H9 (cell line): ENCODE measurements at regions not wholly inside any gene's neighbourhood (a gene's known extent, or its start where the extent isn't known, plus 50 kb on each side); places are given as distances from the start of the nearest gene placed in this dataset.

Experiments
- DNase-seq: peaks from one replicate; pipeline ENCODE4 v3.0.0-alpha.2; 2017
- H2AFZ ChIP-seq: one replicate; pipeline ENCODE4 v1.6.1; 2013; ENCODE audit warnings: mild to moderate bottlenecking, low read length, control low read depth, moderate library complexity
- H2AK5ac ChIP-seq: 2 replicates; pipeline ENCODE4 v1.6.1; 2013; ENCODE audit warnings: low read length, control low read depth, mixed read lengths; ENCODE audit not compliant: insufficient read length
- H2BK120ac ChIP-seq: one replicate; pipeline ENCODE4 v1.6.1; 2013; ENCODE audit warnings: low read depth, mild to moderate bottlenecking, low read length, control low read depth, inconsistent platforms; ENCODE audit not compliant: poor library complexity, severe bottlenecking
- H2BK12ac ChIP-seq: 2 replicates; pipeline ENCODE4 v1.6.1; 2013; ENCODE audit warnings: low read length, control low read depth, mixed read lengths, low read depth; ENCODE audit not compliant: insufficient read length
- H2BK15ac ChIP-seq: 2 replicates; pipeline ENCODE4 v1.6.1; 2013; ENCODE audit warnings: low read depth, low read length, control low read depth
- H2BK20ac ChIP-seq: one replicate; pipeline ENCODE4 v1.6.1; 2013; ENCODE audit warnings: low read depth, mild to moderate bottlenecking, low read length, control low read depth, inconsistent platforms; ENCODE audit not compliant: poor library complexity, severe bottlenecking
- H2BK5ac ChIP-seq: 2 replicates; pipeline ENCODE4 v1.6.1; 2013; ENCODE audit warnings: low read length, control low read depth, mixed read lengths; ENCODE audit not compliant: insufficient read length
- H3K14ac ChIP-seq: 2 replicates; pipeline ENCODE4 v1.6.1; 2013; ENCODE audit warnings: low read length, control low read depth; ENCODE audit not compliant: insufficient read depth
- H3K18ac ChIP-seq: 2 replicates; pipeline ENCODE4 v1.6.1; 2013; ENCODE audit warnings: low read depth, mild to moderate bottlenecking, mixed read lengths, low read length, control low read depth; ENCODE audit not compliant: insufficient read length
- H3K23ac ChIP-seq: 2 replicates; pipeline ENCODE4 v1.6.1; 2013; ENCODE audit warnings: low read length, control low read depth, mixed read lengths, low read depth; ENCODE audit not compliant: insufficient read length
- H3K23me2 ChIP-seq: 2 replicates; pipeline ENCODE4 v1.6.1; 2013; ENCODE audit warnings: low read depth, mild to moderate bottlenecking, mixed read lengths, low read length, control low read depth; ENCODE audit not compliant: insufficient read length, poor library complexity, severe bottlenecking
- H3K27ac ChIP-seq: 2 replicates; pipeline ENCODE4 v1.5.1; 2013; ENCODE audit warnings: low read length, control low read depth, mixed read lengths, low read depth; ENCODE audit not compliant: insufficient read length
- H3K27me3 ChIP-seq: 2 replicates; pipeline ENCODE4 v1.6.1; 2013; ENCODE audit warnings: low read length, control low read depth, inconsistent platforms; ENCODE audit not compliant: insufficient read depth
- H3K4ac ChIP-seq: 2 replicates; pipeline ENCODE4 v1.6.1; 2013; ENCODE audit warnings: low read depth, mild to moderate bottlenecking, control low read depth, inconsistent platforms, low read length, moderate library complexity
- H3K4me1 ChIP-seq: 2 replicates; pipeline ENCODE4 v1.6.1; 2013; ENCODE audit warnings: low read length, control low read depth, inconsistent platforms; ENCODE audit not compliant: insufficient read depth
- H3K4me2 ChIP-seq: 2 replicates; pipeline ENCODE4 v1.6.1; 2013; ENCODE audit warnings: low read length, control low read depth, mixed read lengths; ENCODE audit not compliant: insufficient read length, insufficient read depth
- H3K56ac ChIP-seq: 2 replicates; pipeline ENCODE4 v1.6.1; 2013; ENCODE audit warnings: low read depth, mild to moderate bottlenecking, mixed read lengths, low read length, control low read depth; ENCODE audit not compliant: insufficient read length
- H3K79me1 ChIP-seq: 2 replicates; pipeline ENCODE4 v1.6.1; 2013; ENCODE audit warnings: low read depth, mild to moderate bottlenecking, moderate library complexity, low read length, control low read depth, inconsistent platforms; ENCODE audit not compliant: insufficient read depth, poor library complexity, severe bottlenecking
- H3K79me2 ChIP-seq: 2 replicates; pipeline ENCODE4 v1.6.1; 2013; ENCODE audit warnings: low read length, control low read depth, inconsistent platforms; ENCODE audit not compliant: insufficient read depth
- H3K9ac ChIP-seq: 2 replicates; pipeline ENCODE4 v1.6.1; 2013; ENCODE audit warnings: low read length, control low read depth, mixed read lengths; ENCODE audit not compliant: insufficient read length; ENCODE audit errors: extremely low read depth
- H3K9me3 ChIP-seq: one replicate; pipeline ENCODE4 v1.6.1; 2013; ENCODE audit warnings: low read depth, low read length, inconsistent platforms; ENCODE audit not compliant: control insufficient read depth
- H3T11ph ChIP-seq: one replicate; pipeline ENCODE4 v1.6.1; 2013; ENCODE audit warnings: mild to moderate bottlenecking, low read length, control low read depth, inconsistent platforms
- H4K20me1 ChIP-seq: one replicate; pipeline ENCODE4 v1.6.1; 2013; ENCODE audit not compliant: control insufficient read depth, insufficient read length, insufficient read depth
- H4K5ac ChIP-seq: 2 replicates; pipeline ENCODE4 v1.6.1; 2013; ENCODE audit warnings: low read depth, mild to moderate bottlenecking, mixed read lengths, low read length, control low read depth; ENCODE audit not compliant: insufficient read length
- H4K8ac ChIP-seq: replicated peaks from 2 replicates; pipeline ENCODE4 v1.6.1; 2013; ENCODE audit warnings: low read length, control low read depth, mixed read lengths, low read depth; ENCODE audit not compliant: insufficient read length
- H4K91ac ChIP-seq: 2 replicates; pipeline ENCODE4 v1.6.1; 2013; ENCODE audit warnings: low read depth, mild to moderate bottlenecking, moderate library complexity, mixed read lengths, low read length, control low read depth; ENCODE audit not compliant: insufficient read length
- H3K27ac Mint-ChIP-seq, 3 experiments: 2 replicates in 2 of 3; 3 replicates in 1 of 3; pipeline ENCODE4 v1.8.0; 2020 to 2021; ENCODE audit warnings: mixed read lengths in 3 of 3, mild to moderate bottlenecking in 1 of 3, moderate library complexity in 1 of 3
- H3K27me3 Mint-ChIP-seq: 2 replicates; pipeline ENCODE4 v1.8.0; 2021; ENCODE audit warnings: low read depth, mild to moderate bottlenecking, moderate library complexity, mixed read lengths
- H3K36me3 Mint-ChIP-seq, 3 experiments: 2 replicates in 2 of 3; 3 replicates in 1 of 3; pipeline ENCODE4 v1.8.0; 2020 to 2021; ENCODE audit warnings: low read depth in 3 of 3, mixed read lengths in 3 of 3; ENCODE audit not compliant: insufficient read depth in 1 of 3
- H3K4me1 Mint-ChIP-seq, 2 experiments: 2 replicates each; pipeline ENCODE4 v1.8.0; 2020; ENCODE audit warnings: mixed read lengths in 2 of 2
- H3K4me3 Mint-ChIP-seq, 2 experiments: 2 replicates in 1 of 2; 3 replicates in 1 of 2; pipeline ENCODE4 v1.8.0; 2020 to 2021; ENCODE audit warnings: mild to moderate bottlenecking in 2 of 2, mixed read lengths in 2 of 2, moderate library complexity in 1 of 2
- H3K9me3 Mint-ChIP-seq, 2 experiments: 2 replicates in 1 of 2; 3 replicates in 1 of 2; pipeline ENCODE4 v1.8.0; 2020; ENCODE audit warnings: mild to moderate bottlenecking in 2 of 2, mixed read lengths in 2 of 2, moderate library complexity in 1 of 2
- CTCF ChIP-seq: fragments of 200-600 bp; sonication (generic); conservative IDR thresholded peaks from 3 replicates; pipeline ENCODE4 v1.8.0; 2021; ENCODE audit warnings: antibody characterized with exemption, mild to moderate bottlenecking
- WGBS: extraction: QIAGEN DNeasy Blood & Tissue Kit; methylation state at CpG from one replicate; pipeline ENCODE4 v1.1.7; 2013; ENCODE audit warnings: missing lambda C conversion rate, low lambda C conversion rate, mixed read lengths; ENCODE audit not compliant: insufficient read length; ENCODE audit errors: extremely low coverage; 5-methylcytosine and 5-hydroxymethylcytosine counted together

- no peak overlapping the region for H4K91ac ChIP-seq
- no peak overlapping the region for H3K14ac ChIP-seq
- no peaks in the 10 kb centered on the region for H3K4me1 ChIP-seq
- no peak overlapping the region for H2BK5ac ChIP-seq
- H3K9me3 ChIP-seq = no peaks in the 10 kb centered on the region
- H3T11ph ChIP-seq = no peak overlapping the region
- H3K36me3 Mint-ChIP-seq = no peaks in the 10 kb centered on the region
- no peak overlapping the region for H3K4me3 Mint-ChIP-seq
- no peak overlapping the region for H2AFZ ChIP-seq
- no peak overlapping the region for H2AK5ac ChIP-seq
- H2BK12ac ChIP-seq = no peak overlapping the region
- H2BK15ac ChIP-seq = no peak overlapping the region
- H4K8ac ChIP-seq = no peak overlapping the region
- no CpG with 5 or more reads among the region's 2 CpGs for WGBS
- no peak overlapping the region for H2BK20ac ChIP-seq
- no peak overlapping the region for H3K9ac ChIP-seq
- no peak for DNase-seq
- no peaks in the 10 kb centered on the region for H3K79me2 ChIP-seq
- H3K23me2 ChIP-seq = no peaks in the 10 kb centered on the region
- H3K27me3 Mint-ChIP-seq = no peaks in the 10 kb centered on the region
- no peak overlapping the region for H3K23ac ChIP-seq
- no peaks in the 10 kb centered on the region for H4K20me1 ChIP-seq
- no peak overlapping the region for H3K4ac ChIP-seq
- no peak for TF ChIP-seq CTCF
- no peak overlapping the region for H3K27ac Mint-ChIP-seq
- no peak overlapping the region for H3K18ac ChIP-seq
- no peak overlapping the region for H2BK120ac ChIP-seq
- no peak overlapping the region for H4K5ac ChIP-seq
- H3K27me3 ChIP-seq = no peaks in the 10 kb centered on the region
- no peaks in the 10 kb centered on the region for H3K9me3 Mint-ChIP-seq
- H3K4me1 Mint-ChIP-seq = peaks cover 17 to 18% of the 10 kb centered on the region in 2 experiments
- no peaks in the 10 kb centered on the region for H3K79me1 ChIP-seq
- H3K27ac ChIP-seq = no peak overlapping the region
- H3K4me2 ChIP-seq = no peak overlapping the region
- H3K56ac ChIP-seq = no peak overlapping the region
Measured at GRCh38 chr21:27795418-27795817, 828.5 kb upstream of the ADAMTS5 start.
